Parathyroid adenoma (tissue), 2 donors: ENCODE measurements at regions not wholly inside any gene's neighbourhood (a gene's known extent, or its start where the extent isn't known, plus 50 kb on each side); places are given as distances from the start of the nearest gene placed in this dataset.

ENCODE experiments used
- H2AFZ ChIP-seq: fragments of 300-600 bp; sonication (generic); one replicate; pipeline ENCODE4 v1.7.0; 2017; ENCODE audit warnings: antibody characterized with exemption, mild to moderate bottlenecking
- H3K27ac ChIP-seq: fragments of 300-600 bp; sonication (generic); one replicate; pipeline ENCODE4 v1.7.0; 2017
- H3K27me3 ChIP-seq: fragments of 300-600 bp; sonication (generic); one replicate; pipeline ENCODE4 v1.7.0; 2017; ENCODE audit warnings: low read length; ENCODE audit not compliant: control insufficient read depth, insufficient read depth
- H3K36me3 ChIP-seq: fragments of 300-600 bp; sonication (generic); one replicate; pipeline ENCODE4 v1.7.0; 2017; ENCODE audit warnings: low read length; ENCODE audit not compliant: control insufficient read depth, insufficient read depth
- H3K4me1 ChIP-seq: fragments of 300-600 bp; sonication (generic); one replicate; pipeline ENCODE4 v1.7.0; 2017; ENCODE audit warnings: control low read depth
- H3K4me2 ChIP-seq: fragments of 300-600 bp; sonication (generic); one replicate; pipeline ENCODE4 v1.7.0; 2017; ENCODE audit warnings: low read length
- H3K4me3 ChIP-seq: fragments of 300-600 bp; sonication (generic); one replicate; pipeline ENCODE4 v1.7.0; 2017; ENCODE audit warnings: low read depth, low read length
- H3K79me2 ChIP-seq: fragments of 300-600 bp; sonication (generic); one replicate; pipeline ENCODE4 v1.7.0; 2017; ENCODE audit warnings: control low read depth
- H3K9ac ChIP-seq: fragments of 300-600 bp; sonication (generic); one replicate; pipeline ENCODE4 v1.7.0; 2017; ENCODE audit warnings: mild to moderate bottlenecking
- H3K9me3 ChIP-seq: fragments of 300-600 bp; sonication (generic); one replicate; pipeline ENCODE4 v1.7.0; 2017; ENCODE audit warnings: low read length; ENCODE audit not compliant: control insufficient read depth
- TF ChIP-seq, protein P1 (sequence below): fragments of 300-600 bp; sonication (generic); IDR thresholded peaks from one replicate; pipeline ENCODE4 v1.7.0; 2017; ENCODE audit warnings: antibody characterized with exemption, mild to moderate bottlenecking
- donor health status: primary hyperparathyroidism.

DNA sequence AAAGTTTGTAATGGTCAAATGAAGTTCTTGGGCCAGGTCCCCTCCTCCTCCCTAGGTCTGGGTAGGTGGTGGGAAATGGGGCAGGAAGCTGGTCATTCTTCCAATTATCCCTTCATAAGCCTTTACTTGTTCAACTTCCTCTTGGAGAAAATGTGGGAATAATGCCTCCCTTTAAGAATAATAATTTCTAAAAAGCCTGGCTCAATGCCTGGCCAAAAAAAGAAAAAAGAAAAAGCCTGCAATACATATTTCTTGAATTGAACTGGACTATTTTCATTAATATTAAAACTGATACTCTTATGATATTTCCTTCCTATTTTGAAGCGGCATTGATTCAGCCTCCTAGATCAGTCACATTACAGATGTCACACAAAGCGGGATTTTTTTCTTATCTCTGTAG, 600.9 kb downstream of the CCDC171 start:
- H3K27ac ChIP-seq = no peak overlapping the region
- H3K4me2 ChIP-seq = no peak overlapping the region
- H2AFZ ChIP-seq = no peak overlapping the region
- H3K4me1 ChIP-seq = no peaks in the 10 kb centered on the region
- no peaks in the 10 kb centered on the region for H3K27me3 ChIP-seq
- TF ChIP-seq, protein P1, sequence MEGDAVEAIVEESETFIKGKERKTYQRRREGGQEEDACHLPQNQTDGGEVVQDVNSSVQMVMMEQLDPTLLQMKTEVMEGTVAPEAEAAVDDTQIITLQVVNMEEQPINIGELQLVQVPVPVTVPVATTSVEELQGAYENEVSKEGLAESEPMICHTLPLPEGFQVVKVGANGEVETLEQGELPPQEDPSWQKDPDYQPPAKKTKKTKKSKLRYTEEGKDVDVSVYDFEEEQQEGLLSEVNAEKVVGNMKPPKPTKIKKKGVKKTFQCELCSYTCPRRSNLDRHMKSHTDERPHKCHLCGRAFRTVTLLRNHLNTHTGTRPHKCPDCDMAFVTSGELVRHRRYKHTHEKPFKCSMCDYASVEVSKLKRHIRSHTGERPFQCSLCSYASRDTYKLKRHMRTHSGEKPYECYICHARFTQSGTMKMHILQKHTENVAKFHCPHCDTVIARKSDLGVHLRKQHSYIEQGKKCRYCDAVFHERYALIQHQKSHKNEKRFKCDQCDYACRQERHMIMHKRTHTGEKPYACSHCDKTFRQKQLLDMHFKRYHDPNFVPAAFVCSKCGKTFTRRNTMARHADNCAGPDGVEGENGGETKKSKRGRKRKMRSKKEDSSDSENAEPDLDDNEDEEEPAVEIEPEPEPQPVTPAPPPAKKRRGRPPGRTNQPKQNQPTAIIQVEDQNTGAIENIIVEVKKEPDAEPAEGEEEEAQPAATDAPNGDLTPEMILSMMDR = no peak
- H3K79me2 ChIP-seq = no peaks in the 10 kb centered on the region
- H3K9ac ChIP-seq = no peak overlapping the region
- no peak overlapping the region for H3K4me3 ChIP-seq
- H3K9me3 ChIP-seq = no peaks in the 10 kb centered on the region
- no peaks in the 10 kb centered on the region for H3K36me3 ChIP-seq

DNA sequence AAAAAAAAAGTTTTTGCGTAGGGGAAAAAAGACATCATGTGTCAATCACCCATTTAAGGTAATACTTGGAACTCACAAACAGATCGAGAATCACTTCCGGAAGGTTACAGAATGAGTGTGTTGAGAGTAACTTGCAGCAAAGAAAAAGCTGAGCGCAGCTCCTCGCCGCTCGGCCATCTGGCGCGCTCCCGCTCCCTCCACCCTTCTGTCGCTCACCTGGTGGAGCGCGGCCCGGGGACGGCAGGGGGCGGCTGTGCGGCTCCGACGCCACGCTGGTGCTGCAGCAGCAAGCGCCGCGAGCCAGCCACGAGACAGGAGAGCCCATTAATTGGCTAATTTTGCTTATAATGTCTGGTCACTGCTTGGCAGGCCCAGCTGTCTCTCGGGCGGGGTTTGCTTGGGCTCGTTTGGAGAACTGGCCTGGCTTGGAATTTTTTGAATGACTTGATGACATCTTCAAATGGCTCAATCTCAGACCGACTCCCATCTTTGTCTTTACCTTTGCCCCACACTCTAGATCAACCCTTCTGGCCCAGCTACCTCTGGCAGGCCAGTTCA, 601.8 kb downstream of the CCDC171 start:
- Histone ChIP-seq H3K9me3 (no peaks in the 10 kb centered on the region), H3K9ac (no peak overlapping the region), H3K4me3 (peak overlapping the region; percentile 12), H3K27ac (no peak overlapping the region), H3K36me3 (no peaks in the 10 kb centered on the region), H2AFZ (peak overlapping the region; percentile 42), H3K4me1 (no peaks in the 10 kb centered on the region), H3K4me2 (peak overlapping the region; percentile 59), H3K79me2 (no peaks in the 10 kb centered on the region), H3K27me3 (no peaks in the 10 kb centered on the region)
- TF ChIP-seq, protein P1 = peak; percentile 27

DNA sequence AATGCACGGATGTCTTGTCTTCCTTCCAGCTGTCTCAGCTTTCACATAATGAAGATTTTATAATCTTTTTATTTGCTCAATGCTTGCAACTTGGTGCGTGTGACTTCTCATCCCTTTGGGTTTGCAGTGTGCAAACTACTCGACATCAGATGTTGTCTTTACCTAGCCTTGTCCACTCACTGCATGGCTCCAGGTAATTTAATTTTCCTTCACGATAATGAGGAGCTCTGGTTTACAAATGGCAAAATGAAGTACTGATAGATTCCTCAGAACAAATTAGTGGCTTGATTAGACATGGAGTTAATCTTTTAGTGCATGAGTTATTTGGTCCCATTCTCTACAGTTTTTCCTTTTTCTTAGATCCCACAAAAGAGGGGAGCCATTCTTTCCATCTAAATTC, 603.0 kb downstream of the CCDC171 start:
- Histone ChIP-seq H3K4me3 (no peak overlapping the region), H3K4me1 (no peaks in the 10 kb centered on the region), H3K36me3 (no peaks in the 10 kb centered on the region), H3K9ac (no peak overlapping the region), H3K27me3 (no peaks in the 10 kb centered on the region), H2AFZ (no peak overlapping the region), H3K27ac (no peak overlapping the region), H3K4me2 (no peak overlapping the region), H3K9me3 (no peaks in the 10 kb centered on the region), H3K79me2 (no peaks in the 10 kb centered on the region)
- TF ChIP-seq, protein P1 = no peak

DNA sequence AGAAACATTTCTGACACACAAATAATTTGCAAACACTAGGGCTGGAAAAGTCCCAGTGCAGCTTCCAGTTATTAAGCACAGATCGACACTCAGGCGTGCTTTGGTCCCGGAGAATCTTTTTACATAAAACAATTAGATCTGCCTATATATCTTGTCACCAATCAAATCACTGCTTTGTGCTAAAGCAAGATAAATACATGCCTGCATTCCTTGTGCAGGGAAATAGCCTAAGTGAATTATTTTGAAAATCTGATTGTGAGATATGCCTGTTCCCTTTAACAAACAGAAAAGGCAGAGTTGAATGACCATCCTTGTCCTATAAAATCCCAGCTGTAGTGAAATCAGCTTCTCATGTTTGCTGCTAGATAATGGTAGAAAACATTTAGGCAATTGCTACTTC, 604.4 kb downstream of the CCDC171 start:
- H3K4me2 ChIP-seq = no peak overlapping the region
- no peaks in the 10 kb centered on the region for H3K4me1 ChIP-seq
- no peaks in the 10 kb centered on the region for H3K36me3 ChIP-seq
- no peak overlapping the region for H3K27ac ChIP-seq
- H3K79me2 ChIP-seq = no peaks in the 10 kb centered on the region
- no peak overlapping the region for H3K9ac ChIP-seq
- no peaks in the 10 kb centered on the region for H3K9me3 ChIP-seq
- no peak overlapping the region for H2AFZ ChIP-seq
- H3K27me3 ChIP-seq = no peaks in the 10 kb centered on the region
- H3K4me3 ChIP-seq = no peak overlapping the region
- TF ChIP-seq, protein P1 = no peak

DNA sequence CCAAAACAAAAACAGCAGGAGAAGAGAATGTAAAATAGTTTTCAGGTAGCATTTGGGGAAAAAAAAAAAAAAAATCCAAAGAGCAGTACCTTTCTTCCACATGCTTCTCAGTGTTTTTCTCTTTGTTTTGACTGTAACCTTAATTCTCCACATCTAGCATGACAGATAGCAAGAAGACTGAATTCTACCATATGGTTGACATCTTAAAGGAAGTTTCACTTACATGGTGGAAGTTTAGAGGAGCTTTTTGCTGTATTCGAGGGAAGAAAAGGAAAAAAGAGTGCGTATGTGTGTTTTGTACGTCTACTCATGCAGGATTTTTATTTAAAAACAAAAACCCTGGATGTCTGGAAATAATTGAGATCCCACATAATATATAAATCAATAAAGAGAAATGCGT, 604.8 kb downstream of the CCDC171 start:
- Histone ChIP-seq H2AFZ (no peak overlapping the region), H3K4me2 (no peak overlapping the region), H3K79me2 (no peaks in the 10 kb centered on the region), H3K4me3 (no peak overlapping the region), H3K4me1 (no peaks in the 10 kb centered on the region), H3K27me3 (no peaks in the 10 kb centered on the region), H3K9me3 (no peaks in the 10 kb centered on the region), H3K27ac (no peak overlapping the region), H3K36me3 (no peaks in the 10 kb centered on the region), H3K9ac (no peak overlapping the region)
- TF ChIP-seq, protein P1 = no peak
